HCT116 (cell line): ENCODE measurements at regions not wholly inside any gene's neighbourhood (a gene's known extent, or its start where the extent isn't known, plus 50 kb on each side); places are given as distances from the start of the nearest gene placed in this dataset.

Experiments
- ATF3 ChIP-seq: IDR thresholded peaks from 2 replicates; pipeline ENCODE4 v1.6.1; 2012
- CEBPB ChIP-seq: IDR thresholded peaks from 2 replicates; pipeline ENCODE4 v1.6.1; 2012; ENCODE audit warnings: low read depth
- EGR1 ChIP-seq: IDR thresholded peaks from 2 replicates; pipeline ENCODE4 v1.6.1; 2012; ENCODE audit warnings: low read depth
- EZH2phosphoT487 ChIP-seq: fragments of 200-600 bp; IDR thresholded peaks from 2 replicates; pipeline ENCODE4 v1.6.1; 2018; ENCODE audit warnings: antibody characterized with exemption, borderline replicate concordance
- FOSL1 ChIP-seq: IDR thresholded peaks from 2 replicates; pipeline ENCODE4 v1.6.1; 2012; ENCODE audit warnings: low read depth
- JUND ChIP-seq: IDR thresholded peaks from 2 replicates; pipeline ENCODE4 v1.6.1; 2012
- POLR2A ChIP-seq: IDR thresholded peaks from 2 replicates; pipeline ENCODE4 v1.7.0; 2011; ENCODE audit warnings: borderline replicate concordance; ENCODE audit not compliant: insufficient read depth, insufficient read length; ENCODE audit errors: extremely low read depth
- POLR2AphosphoS5 ChIP-seq: IDR thresholded peaks from 2 replicates; pipeline ENCODE4 v1.6.1; 2011; ENCODE audit warnings: mild to moderate bottlenecking, low read depth, low read length, moderate library complexity
- RAD21 ChIP-seq: IDR thresholded peaks from 2 replicates; pipeline ENCODE4 v1.6.1; 2012; ENCODE audit warnings: low read depth, mild to moderate bottlenecking
- SIN3A ChIP-seq: IDR thresholded peaks from 2 replicates; pipeline ENCODE4 v1.6.1; 2012; ENCODE audit warnings: low read depth
- SP1 ChIP-seq: IDR thresholded peaks from 2 replicates; pipeline ENCODE4 v1.6.1; 2012; ENCODE audit warnings: low read depth
- TF ChIP-seq, protein P1 (sequence below), 3 experiments: fragments of 200-600 bp in 1 of 3; sonication (generic) in 1 of 3; IDR thresholded peaks in 2 of 3; conservative IDR thresholded peaks in 1 of 3; 2 replicates each; pipeline ENCODE4 v1.5.1; 2012 to 2017; ENCODE audit warnings: low read depth in 2 of 3, low read length in 2 of 3, antibody characterized with exemption in 1 of 3, borderline replicate concordance in 1 of 3, control low read depth in 1 of 3, mild to moderate bottlenecking in 1 of 3, mixed read lengths in 1 of 3, mixed run types in 1 of 3, moderate library complexity in 1 of 3; ENCODE audit not compliant: insufficient read depth in 1 of 3
- TF ChIP-seq, protein P2 (sequence below): IDR thresholded peaks from 2 replicates; pipeline ENCODE4 v1.6.1; 2012
- TF ChIP-seq, protein P3 (sequence below): IDR thresholded peaks from 2 replicates; pipeline ENCODE4 v1.6.1; 2011; ENCODE audit warnings: mild to moderate bottlenecking, low read length, moderate library complexity; ENCODE audit not compliant: insufficient replicate concordance; ENCODE audit errors: extremely low read depth

DNA sequence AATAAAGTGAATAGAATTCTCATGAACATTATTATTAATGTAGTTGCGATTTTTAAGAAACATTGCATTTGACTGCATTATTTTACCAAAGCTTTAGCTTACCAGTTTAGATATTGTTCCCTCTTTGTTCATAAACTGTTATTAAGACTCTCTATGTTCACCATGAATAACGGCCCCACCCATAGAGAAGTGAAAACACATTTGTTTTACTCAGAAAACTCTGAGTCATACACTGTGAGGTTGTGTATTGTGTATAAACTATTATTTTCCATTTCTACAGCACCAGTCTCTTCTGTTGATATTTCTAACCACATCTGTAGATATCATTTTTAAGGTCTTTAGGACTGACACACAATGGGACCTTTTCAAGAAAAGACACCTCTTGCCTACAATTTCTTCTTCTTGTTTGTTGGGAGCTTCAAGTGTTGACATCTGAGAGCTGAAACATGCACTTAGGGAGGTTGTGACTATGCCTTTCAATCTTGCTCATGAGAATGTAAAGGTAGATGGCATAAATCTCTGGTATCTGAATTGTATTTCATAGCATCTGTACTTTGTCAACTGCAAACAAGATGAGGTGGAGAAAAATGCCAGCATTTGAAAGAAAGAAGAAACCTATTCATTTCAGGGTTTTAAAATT, 252.9 kb upstream of the CDH8 start:
- no peak for TF ChIP-seq EGR1
- TF ChIP-seq, protein P1, sequence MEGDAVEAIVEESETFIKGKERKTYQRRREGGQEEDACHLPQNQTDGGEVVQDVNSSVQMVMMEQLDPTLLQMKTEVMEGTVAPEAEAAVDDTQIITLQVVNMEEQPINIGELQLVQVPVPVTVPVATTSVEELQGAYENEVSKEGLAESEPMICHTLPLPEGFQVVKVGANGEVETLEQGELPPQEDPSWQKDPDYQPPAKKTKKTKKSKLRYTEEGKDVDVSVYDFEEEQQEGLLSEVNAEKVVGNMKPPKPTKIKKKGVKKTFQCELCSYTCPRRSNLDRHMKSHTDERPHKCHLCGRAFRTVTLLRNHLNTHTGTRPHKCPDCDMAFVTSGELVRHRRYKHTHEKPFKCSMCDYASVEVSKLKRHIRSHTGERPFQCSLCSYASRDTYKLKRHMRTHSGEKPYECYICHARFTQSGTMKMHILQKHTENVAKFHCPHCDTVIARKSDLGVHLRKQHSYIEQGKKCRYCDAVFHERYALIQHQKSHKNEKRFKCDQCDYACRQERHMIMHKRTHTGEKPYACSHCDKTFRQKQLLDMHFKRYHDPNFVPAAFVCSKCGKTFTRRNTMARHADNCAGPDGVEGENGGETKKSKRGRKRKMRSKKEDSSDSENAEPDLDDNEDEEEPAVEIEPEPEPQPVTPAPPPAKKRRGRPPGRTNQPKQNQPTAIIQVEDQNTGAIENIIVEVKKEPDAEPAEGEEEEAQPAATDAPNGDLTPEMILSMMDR (IDR thresholded peaks at IDR 0.05 in 2 of 3, conservative IDR thresholded peaks at IDR 0.05 in 1 of 3; ENCODE audit: borderline replicate concordance in 1 of 3, insufficient read depth in 1 of 3, low read depth in 2 of 3, low read length in 2 of 3), result no peak
- no peak for TF ChIP-seq SP1
- no peak for TF ChIP-seq ATF3
- TF ChIP-seq SIN3A, result no peak
- TF ChIP-seq POLR2AphosphoS5, result no peak
- TF ChIP-seq, protein P2, sequence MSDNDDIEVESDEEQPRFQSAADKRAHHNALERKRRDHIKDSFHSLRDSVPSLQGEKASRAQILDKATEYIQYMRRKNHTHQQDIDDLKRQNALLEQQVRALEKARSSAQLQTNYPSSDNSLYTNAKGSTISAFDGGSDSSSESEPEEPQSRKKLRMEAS, result no peak
- no peak for TF ChIP-seq CEBPB
- no peak for TF ChIP-seq RAD21
- no peak for TF ChIP-seq JUND
- no peak for TF ChIP-seq POLR2A
- TF ChIP-seq EZH2phosphoT487, result no peak
- TF ChIP-seq, protein P3, sequence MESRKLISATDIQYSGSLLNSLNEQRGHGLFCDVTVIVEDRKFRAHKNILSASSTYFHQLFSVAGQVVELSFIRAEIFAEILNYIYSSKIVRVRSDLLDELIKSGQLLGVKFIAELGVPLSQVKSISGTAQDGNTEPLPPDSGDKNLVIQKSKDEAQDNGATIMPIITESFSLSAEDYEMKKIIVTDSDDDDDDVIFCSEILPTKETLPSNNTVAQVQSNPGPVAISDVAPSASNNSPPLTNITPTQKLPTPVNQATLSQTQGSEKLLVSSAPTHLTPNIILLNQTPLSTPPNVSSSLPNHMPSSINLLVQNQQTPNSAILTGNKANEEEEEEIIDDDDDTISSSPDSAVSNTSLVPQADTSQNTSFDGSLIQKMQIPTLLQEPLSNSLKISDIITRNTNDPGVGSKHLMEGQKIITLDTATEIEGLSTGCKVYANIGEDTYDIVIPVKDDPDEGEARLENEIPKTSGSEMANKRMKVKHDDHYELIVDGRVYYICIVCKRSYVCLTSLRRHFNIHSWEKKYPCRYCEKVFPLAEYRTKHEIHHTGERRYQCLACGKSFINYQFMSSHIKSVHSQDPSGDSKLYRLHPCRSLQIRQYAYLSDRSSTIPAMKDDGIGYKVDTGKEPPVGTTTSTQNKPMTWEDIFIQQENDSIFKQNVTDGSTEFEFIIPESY, result no peak
- no peak for TF ChIP-seq FOSL1
